ENCODE measurements at regions not wholly inside any gene's neighbourhood (a gene's known extent, or its start where the extent isn't known, plus 50 kb on each side); places are given as distances from the start of the nearest gene placed in this dataset.
A peak's percentile ranks its signal among the peaks of the same experiment; 100 is the strongest.
"Not testable (repeated sequence)": the region's sequence is repeated elsewhere in the genome, so short reads cannot be mapped to it uniquely, and the experiment has no call there.

DNA sequence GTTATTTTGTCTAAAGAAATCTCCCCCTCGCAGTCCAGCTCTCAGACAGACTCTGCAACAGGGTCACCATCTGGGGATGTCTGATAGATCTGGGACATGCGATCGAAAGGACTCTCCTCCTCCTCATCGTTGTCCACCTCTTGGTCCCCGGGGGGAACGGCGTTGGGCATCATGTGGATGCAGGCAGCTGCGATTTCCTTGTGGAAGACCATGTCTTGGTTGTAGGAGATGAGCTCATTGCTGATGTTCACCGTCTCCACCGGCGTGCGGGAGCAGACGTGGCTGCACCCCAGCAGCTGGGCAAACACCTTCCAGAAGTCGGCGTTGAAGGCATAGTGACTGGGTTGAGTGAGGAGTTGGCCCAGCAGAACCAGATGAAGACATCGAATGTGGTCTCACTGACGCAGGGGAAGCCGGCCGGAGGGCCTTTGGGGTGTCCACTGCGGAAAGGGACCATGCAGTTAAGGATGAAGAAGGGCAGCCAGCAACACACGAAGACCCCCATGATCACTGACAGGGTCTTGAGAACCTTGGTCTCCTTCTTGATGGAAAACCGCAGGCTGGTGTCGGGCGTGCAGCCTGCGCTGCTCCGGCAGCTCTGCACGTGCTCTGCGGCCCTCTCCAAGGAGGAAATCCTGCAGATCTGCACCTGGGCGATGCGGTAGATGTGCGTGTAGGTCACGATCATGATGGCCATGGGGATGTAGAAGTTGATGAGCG is 918.9 kb downstream of the RPIA start:
- H3K27ac Mint-ChIP-seq; H3K4me3 ChIP-seq (ENCODE audit: low read length); H3K36me3 ChIP-seq (ENCODE audit: insufficient read depth, low read length); H3K27me3 Mint-ChIP-seq; H3K27me3 ChIP-seq (ENCODE audit: insufficient read depth, low read length, poor library complexity, severe bottlenecking); H3K36me3 Mint-ChIP-seq; H3K27ac ChIP-seq (ENCODE audit: low read depth, low read length); H3K4me1 ChIP-seq (ENCODE audit: insufficient read depth, low read length); DNase-seq; H3K4me3 Mint-ChIP-seq; POLR2A ChIA-PET; H3K9me3 ChIP-seq (ENCODE audit: low read length); CTCF ChIA-PET; H3K4me1 Mint-ChIP-seq: not testable (repeated sequence)
- H3K9me3 Mint-ChIP-seq: peaks cover 0 to 16% (median 7%) of the 10 kb centered on the region in 5 donors

DNA sequence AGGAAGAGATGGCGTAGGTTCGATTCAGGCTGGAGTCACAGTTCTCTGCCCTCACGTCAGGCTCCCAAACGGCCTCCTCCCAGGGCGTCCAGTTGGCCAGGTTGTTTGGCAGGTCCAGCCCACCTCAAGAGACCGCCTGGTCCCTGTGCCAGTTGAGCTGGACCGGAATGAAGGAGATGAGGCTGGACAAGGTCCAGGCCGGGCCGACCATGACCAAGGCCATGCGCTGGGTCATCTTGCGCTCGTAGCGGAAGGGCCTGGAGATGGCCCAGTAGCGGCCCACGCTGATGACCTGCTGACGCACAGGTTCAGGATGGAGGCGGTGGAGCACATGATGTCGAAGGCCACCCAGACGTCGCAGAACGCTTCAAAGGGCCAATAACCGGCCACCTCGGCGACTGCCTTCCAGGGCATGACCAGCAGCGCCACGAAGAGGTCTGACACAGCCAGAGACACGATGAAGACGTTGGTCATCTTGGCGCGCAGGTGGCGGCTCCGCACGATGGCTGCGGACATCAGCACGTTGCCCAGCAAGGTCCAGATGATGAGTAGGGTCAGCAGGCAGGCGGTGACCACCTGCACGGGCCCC is 919.5 kb downstream of the RPIA start:
- H3K9me3 Mint-ChIP-seq: peaks cover 0 to 16% (median 7%) of the 10 kb centered on the region in 5 donors
- H3K4me3 ChIP-seq (ENCODE audit: low read length); CTCF ChIA-PET; H3K4me1 Mint-ChIP-seq; H3K27me3 ChIP-seq (ENCODE audit: insufficient read depth, low read length, poor library complexity, severe bottlenecking); H3K27ac ChIP-seq (ENCODE audit: low read depth, low read length); H3K27ac Mint-ChIP-seq; H3K36me3 Mint-ChIP-seq; POLR2A ChIA-PET; H3K36me3 ChIP-seq (ENCODE audit: insufficient read depth, low read length); H3K4me3 Mint-ChIP-seq; H3K4me1 ChIP-seq (ENCODE audit: insufficient read depth, low read length); H3K9me3 ChIP-seq (ENCODE audit: low read length); H3K27me3 Mint-ChIP-seq: not testable (repeated sequence)
- DNase-seq: peak in 1 of 5 donors; percentile 41

DNA sequence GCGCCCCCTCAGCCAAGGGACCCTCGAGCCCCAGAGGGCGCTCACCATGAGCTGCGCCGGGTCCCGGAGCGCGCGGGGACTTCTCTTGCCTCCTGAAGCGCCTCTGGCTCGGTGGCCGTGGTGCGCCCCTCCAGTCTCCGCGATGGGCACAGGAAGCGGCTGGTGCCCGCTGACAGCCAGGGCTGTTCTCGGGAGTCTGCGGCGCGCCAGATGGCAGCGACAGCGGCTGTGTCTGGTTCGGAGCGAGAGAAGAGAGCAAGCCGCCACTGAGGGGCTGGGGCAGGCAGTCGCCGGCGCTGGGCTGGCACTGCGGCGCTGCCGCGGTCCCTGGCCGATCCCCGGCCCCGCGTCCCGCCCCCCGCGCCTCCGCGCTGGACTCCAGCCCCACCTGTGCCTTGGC is 920.2 kb downstream of the RPIA start:
- H3K27me3 ChIP-seq (ENCODE audit: insufficient read depth, low read length, poor library complexity, severe bottlenecking); H3K36me3 ChIP-seq (ENCODE audit: insufficient read depth, low read length); H3K4me1 ChIP-seq (ENCODE audit: insufficient read depth, low read length); POLR2A ChIA-PET; H3K36me3 Mint-ChIP-seq; CTCF ChIA-PET; H3K4me3 ChIP-seq (ENCODE audit: low read length); H3K27me3 Mint-ChIP-seq; DNase-seq; H3K4me1 Mint-ChIP-seq; H3K27ac ChIP-seq (ENCODE audit: low read depth, low read length); H3K4me3 Mint-ChIP-seq; H3K27ac Mint-ChIP-seq; H3K9me3 ChIP-seq (ENCODE audit: low read length): not testable (repeated sequence)
- peaks cover 0 to 16% (median 7%) of the 10 kb centered on the region in 5 donors for H3K9me3 Mint-ChIP-seq

DNA sequence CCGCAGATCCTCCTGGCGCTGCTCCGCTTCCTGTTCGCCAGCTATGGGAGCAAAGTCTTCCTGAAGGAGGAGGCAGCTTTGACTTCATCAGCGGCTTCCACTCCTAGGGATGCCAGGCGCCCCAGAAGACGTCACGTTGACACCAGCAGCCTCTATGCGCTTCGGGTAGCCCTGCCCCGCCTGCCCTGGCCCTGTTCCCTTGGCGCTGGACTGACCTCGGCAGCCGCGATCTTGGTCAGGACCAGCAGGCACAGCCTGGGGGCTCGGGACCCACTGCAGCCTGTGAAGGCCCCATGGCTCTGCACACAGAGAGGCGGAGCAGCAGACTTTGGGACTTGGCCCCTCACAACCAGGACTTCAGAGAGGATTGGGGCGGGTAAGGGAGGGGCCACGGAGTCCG is 957.8 kb downstream of the RPIA start:
- H3K27me3 ChIP-seq (ENCODE audit: insufficient read depth, low read length, poor library complexity, severe bottlenecking); POLR2A ChIA-PET; CTCF ChIA-PET; H3K36me3 Mint-ChIP-seq; DNase-seq; H3K4me3 ChIP-seq (ENCODE audit: low read length); H3K27ac Mint-ChIP-seq; H3K9me3 Mint-ChIP-seq; H3K4me1 Mint-ChIP-seq; H3K4me1 ChIP-seq (ENCODE audit: insufficient read depth, low read length); H3K9me3 ChIP-seq (ENCODE audit: low read length); H3K36me3 ChIP-seq (ENCODE audit: insufficient read depth, low read length); H3K27me3 Mint-ChIP-seq; H3K4me3 Mint-ChIP-seq; H3K27ac ChIP-seq (ENCODE audit: low read depth, low read length): not testable (repeated sequence)

DNA sequence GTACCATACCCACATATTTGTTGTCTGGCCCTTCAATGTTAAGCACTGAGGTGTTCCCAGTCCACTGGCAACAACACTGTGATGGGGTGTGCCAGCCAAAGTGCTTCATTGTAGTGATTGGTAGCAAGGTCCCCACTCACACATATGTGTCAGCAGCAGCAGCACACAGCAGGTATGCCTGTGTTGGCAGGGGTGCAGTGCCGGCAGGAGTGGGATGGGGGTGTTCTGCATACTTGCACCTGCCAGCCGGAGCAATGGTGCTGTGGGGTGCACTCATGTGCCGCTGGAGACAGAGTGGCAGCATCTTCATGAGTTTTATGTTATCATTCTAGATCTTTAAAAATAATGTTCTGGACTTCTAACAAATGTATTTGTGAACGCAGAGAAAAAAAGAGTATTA is 987.8 kb downstream of the RPIA start:
- H3K36me3 Mint-ChIP-seq; H3K4me1 Mint-ChIP-seq; POLR2A ChIA-PET; DNase-seq; CTCF ChIA-PET; H3K4me3 Mint-ChIP-seq; H3K4me1 ChIP-seq (ENCODE audit: insufficient read depth, low read length); H3K9me3 ChIP-seq (ENCODE audit: low read length); H3K36me3 ChIP-seq (ENCODE audit: insufficient read depth, low read length); H3K27me3 Mint-ChIP-seq; H3K27ac Mint-ChIP-seq; H3K27me3 ChIP-seq (ENCODE audit: insufficient read depth, low read length, poor library complexity, severe bottlenecking); H3K4me3 ChIP-seq (ENCODE audit: low read length); H3K27ac ChIP-seq (ENCODE audit: low read depth, low read length): not testable (repeated sequence)
- H3K9me3 Mint-ChIP-seq: peaks cover 4 to 36% (median 15%) of the 10 kb centered on the region in 5 donors

All from CD8-positive, alpha-beta memory T cell (primary cell).